Smooth muscle cell (in vitro differentiated cells): ENCODE measurements at regions not wholly inside any gene's neighbourhood (a gene's known extent, or its start where the extent isn't known, plus 50 kb on each side); places are given as distances from the start of the nearest gene placed in this dataset.

Experiments
- DNase-seq: peaks from one replicate; lab custom pipeline; 2025; ENCODE audit not compliant: unreplicated experiment; lab: John Stamatoyannopoulos, UW
- H2AFZ ChIP-seq: fragments of 200-600 bp; sonication (generic); 2 replicates; pipeline ENCODE4 v1.6.0; 2016; ENCODE audit warnings: antibody characterized with exemption, low read depth, mild to moderate bottlenecking
- H3F3A ChIP-seq: fragments of 200-600 bp; sonication (generic); 2 replicates; pipeline ENCODE4 v1.6.0; 2017; ENCODE audit warnings: antibody characterized with exemption, low read depth
- H3K27ac ChIP-seq: fragments of 200-600 bp; sonication (generic); 2 replicates; pipeline ENCODE4 v1.5.1; 2016; ENCODE audit warnings: low read depth, mild to moderate bottlenecking
- H3K27me3 ChIP-seq: fragments of 200-600 bp; sonication (generic); 2 replicates; pipeline ENCODE4 v1.6.1; 2016; ENCODE audit warnings: low read depth, mild to moderate bottlenecking
- H3K36me3 ChIP-seq: fragments of 200-600 bp; sonication (generic); 2 replicates; pipeline ENCODE4 v1.5.1; 2016; ENCODE audit warnings: low read depth
- H3K4me1 ChIP-seq: fragments of 200-600 bp; sonication (generic); 2 replicates; pipeline ENCODE4 v1.5.1; 2016; ENCODE audit warnings: low read depth
- H3K4me2 ChIP-seq: fragments of 200-600 bp; sonication (generic); 2 replicates; pipeline ENCODE4 v1.6.0; 2016; ENCODE audit warnings: mild to moderate bottlenecking
- H3K4me3 ChIP-seq: fragments of 200-600 bp; sonication (generic); 2 replicates; pipeline ENCODE4 v1.5.1; 2016; ENCODE audit warnings: mild to moderate bottlenecking
- H3K79me2 ChIP-seq: fragments of 200-600 bp; sonication (generic); 2 replicates; pipeline ENCODE4 v1.6.0; 2016; ENCODE audit warnings: low read depth, mild to moderate bottlenecking
- H3K9ac ChIP-seq: fragments of 200-600 bp; sonication (generic); 2 replicates; pipeline ENCODE4 v1.6.0; 2016; ENCODE audit warnings: low read depth
- H3K9me3 ChIP-seq: fragments of 200-600 bp; sonication (generic); replicated peaks from 2 replicates; pipeline ENCODE4 v1.5.1; 2016; ENCODE audit warnings: low read depth
- H4K20me1 ChIP-seq: fragments of 200-600 bp; sonication (generic); 2 replicates; pipeline ENCODE4 v1.6.0; 2016; ENCODE audit warnings: low read depth
- WGBS: methylation state at CpG from one replicate; pipeline ENCODE4 v1.1.7; 2016; ENCODE audit warnings: low lambda C conversion rate; 5-methylcytosine and 5-hydroxymethylcytosine counted together
- TF ChIP-seq, protein P1 (sequence below): fragments of 200-600 bp; sonication (generic); IDR thresholded peaks from 2 replicates; pipeline ENCODE4 v1.5.1; 2017; ENCODE audit warnings: borderline replicate concordance, mild to moderate bottlenecking, antibody characterized with exemption; ENCODE audit not compliant: insufficient read depth, poor library complexity, severe bottlenecking

DNA sequence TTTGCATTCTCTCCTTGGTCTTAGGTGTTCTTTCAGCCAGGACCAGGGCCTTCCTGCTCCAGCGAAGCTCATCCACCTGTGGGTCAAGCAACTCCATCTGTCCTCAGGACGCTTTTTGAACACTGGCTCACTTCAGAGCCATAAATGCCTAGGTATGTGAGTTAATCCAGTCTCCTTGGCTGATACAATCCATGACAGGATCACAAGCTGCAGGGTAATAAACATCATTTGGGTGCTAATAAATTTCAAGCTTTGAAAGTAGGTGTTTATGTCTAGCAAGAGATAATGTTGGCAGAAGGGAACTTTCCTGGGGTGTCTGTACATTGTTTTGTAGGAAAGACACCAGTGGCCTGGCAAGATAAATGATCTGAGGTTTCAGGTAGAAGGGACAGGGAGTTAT, 159.2 kb upstream of the TUT7 start:
- no peaks in the 10 kb centered on the region for H3K79me2 ChIP-seq
- no peaks in the 10 kb centered on the region for H3F3A ChIP-seq
- H3K4me1 ChIP-seq = no peaks in the 10 kb centered on the region
- H2AFZ ChIP-seq = no peak overlapping the region
- H4K20me1 ChIP-seq = no peaks in the 10 kb centered on the region
- 76% methylated on average over 2 of the region's 2 CpGs for WGBS
- no peak overlapping the region for H3K27ac ChIP-seq
- H3K36me3 ChIP-seq = no peaks in the 10 kb centered on the region
- no peak overlapping the region for H3K4me2 ChIP-seq
- no peaks in the 10 kb centered on the region for H3K9me3 ChIP-seq
- TF ChIP-seq, protein P1, sequence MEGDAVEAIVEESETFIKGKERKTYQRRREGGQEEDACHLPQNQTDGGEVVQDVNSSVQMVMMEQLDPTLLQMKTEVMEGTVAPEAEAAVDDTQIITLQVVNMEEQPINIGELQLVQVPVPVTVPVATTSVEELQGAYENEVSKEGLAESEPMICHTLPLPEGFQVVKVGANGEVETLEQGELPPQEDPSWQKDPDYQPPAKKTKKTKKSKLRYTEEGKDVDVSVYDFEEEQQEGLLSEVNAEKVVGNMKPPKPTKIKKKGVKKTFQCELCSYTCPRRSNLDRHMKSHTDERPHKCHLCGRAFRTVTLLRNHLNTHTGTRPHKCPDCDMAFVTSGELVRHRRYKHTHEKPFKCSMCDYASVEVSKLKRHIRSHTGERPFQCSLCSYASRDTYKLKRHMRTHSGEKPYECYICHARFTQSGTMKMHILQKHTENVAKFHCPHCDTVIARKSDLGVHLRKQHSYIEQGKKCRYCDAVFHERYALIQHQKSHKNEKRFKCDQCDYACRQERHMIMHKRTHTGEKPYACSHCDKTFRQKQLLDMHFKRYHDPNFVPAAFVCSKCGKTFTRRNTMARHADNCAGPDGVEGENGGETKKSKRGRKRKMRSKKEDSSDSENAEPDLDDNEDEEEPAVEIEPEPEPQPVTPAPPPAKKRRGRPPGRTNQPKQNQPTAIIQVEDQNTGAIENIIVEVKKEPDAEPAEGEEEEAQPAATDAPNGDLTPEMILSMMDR = no peak
- H3K9ac ChIP-seq = no peak overlapping the region
- no peak overlapping the region for H3K4me3 ChIP-seq
- peaks cover 3% of the 10 kb centered on the region for H3K27me3 ChIP-seq
- no peak for DNase-seq

- no peaks in the 10 kb centered on the region for H3K9me3 ChIP-seq
- no peak for DNase-seq
- no peaks in the 10 kb centered on the region for H3F3A ChIP-seq
- no peak overlapping the region for H3K27ac ChIP-seq
- no peak overlapping the region for H3K9ac ChIP-seq
- no peak overlapping the region for H3K4me2 ChIP-seq
- H3K27me3 ChIP-seq = peaks cover 3% of the 10 kb centered on the region
- peaks cover under 1% of the 10 kb centered on the region for H3K4me1 ChIP-seq
- 62% methylated on average over 2 of the region's 2 CpGs for WGBS
- no peak overlapping the region for H2AFZ ChIP-seq
- no peaks in the 10 kb centered on the region for H4K20me1 ChIP-seq
- no peaks in the 10 kb centered on the region for H3K79me2 ChIP-seq
- H3K4me3 ChIP-seq = no peak overlapping the region
- no peaks in the 10 kb centered on the region for H3K36me3 ChIP-seq
- TF ChIP-seq, protein P1 = no peak
Measured at GRCh38 chr9:86512929-86513328, 158.7 kb upstream of the TUT7 start.

GRCh38 chr9:86511614-86512360, 157.6 kb upstream of the TUT7 start:
- Histone ChIP-seq H3K4me1 (peaks cover 10% of the 10 kb centered on the region), H4K20me1 (no peaks in the 10 kb centered on the region), H3K9ac (no peak overlapping the region), H3K27ac (no peak overlapping the region), H3K36me3 (no peaks in the 10 kb centered on the region), H3K27me3 (peaks cover 3% of the 10 kb centered on the region), H3K79me2 (no peaks in the 10 kb centered on the region), H2AFZ (no peak overlapping the region), H3F3A (no peaks in the 10 kb centered on the region), H3K9me3 (no peaks in the 10 kb centered on the region), H3K4me2 (no peak overlapping the region), H3K4me3 (no peak overlapping the region)
- TF ChIP-seq, protein P1 = no peak
- DNase-seq = no peak
- WGBS = 62% methylated on average over 8 of the region's 8 CpGs
